ENCODE measurements at regions not wholly inside any gene's neighbourhood (a gene's known extent, or its start where the extent isn't known, plus 50 kb on each side); places are given as distances from the start of the nearest gene placed in this dataset.

- no peak for DNase-seq
These were observed 328.4 kb upstream of the POU3F1 start for GRCh38 chr1:38375035-38375434.

GRCh38 chr1:38371505-38371844 lies 324.9 kb upstream of the POU3F1 start:
- DNase-seq, result no peak

DNA sequence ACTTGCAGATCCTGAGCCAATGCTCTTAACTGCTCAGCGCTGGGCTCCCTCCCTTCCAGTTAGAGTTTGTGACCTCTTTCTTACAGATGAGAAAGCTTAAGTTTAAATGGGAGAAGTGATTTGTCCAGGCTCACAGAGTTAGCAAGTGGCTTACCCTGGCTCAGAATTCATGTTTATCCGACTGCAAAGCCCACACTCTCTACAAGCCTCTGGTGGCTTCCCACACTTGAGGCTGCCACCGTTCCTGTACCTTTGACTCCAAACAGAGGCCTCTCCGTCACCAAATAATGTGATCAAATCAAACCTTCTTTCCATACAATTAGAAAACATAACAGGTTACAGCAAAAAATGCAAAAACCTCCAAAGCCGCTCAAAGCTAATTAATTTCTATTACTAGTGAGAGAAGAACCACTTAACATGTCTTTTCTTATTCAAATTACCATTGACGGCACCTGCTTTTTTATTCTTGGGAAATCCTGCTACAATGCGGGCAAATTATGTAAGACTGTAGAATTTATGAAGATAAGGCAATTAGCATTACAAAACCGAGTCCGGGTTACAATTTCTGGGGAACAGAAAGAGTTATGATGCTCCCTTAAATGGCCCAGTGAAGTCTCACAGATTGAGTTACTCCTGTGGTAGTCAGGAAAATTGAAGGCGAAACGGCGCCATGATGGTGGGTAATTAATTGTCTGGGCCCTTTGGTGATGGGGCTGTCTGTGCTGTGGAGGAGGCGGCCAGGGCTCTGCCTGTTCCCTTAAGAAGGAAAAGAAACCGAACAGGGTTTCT lies 324.3 kb upstream of the POU3F1 start:
- DNase-seq, result no peak

DNA sequence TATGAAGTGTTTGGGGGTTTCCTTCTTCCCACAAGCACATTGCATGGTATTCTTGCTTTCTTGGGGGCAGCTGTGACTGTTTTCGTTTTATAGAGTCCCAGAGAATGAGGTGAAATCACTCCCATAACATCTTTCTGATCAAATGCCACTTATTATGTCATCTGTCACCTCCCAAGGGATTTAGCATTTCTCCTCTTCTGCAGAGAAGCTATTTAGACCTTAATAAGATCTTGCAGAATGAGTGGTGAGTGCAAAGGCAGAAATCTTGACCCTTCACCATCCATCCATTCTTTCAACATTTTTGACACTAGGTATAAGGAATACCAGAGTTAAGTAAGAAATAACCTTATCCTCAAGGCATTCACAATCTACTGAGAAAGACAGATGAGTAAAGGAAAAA lies 318.6 kb upstream of the POU3F1 start:
- DNase-seq, result no peak

GRCh38 chr1:38361566-38361965 lies 315.0 kb upstream of the POU3F1 start:
- DNase-seq, result no peak

DNA sequence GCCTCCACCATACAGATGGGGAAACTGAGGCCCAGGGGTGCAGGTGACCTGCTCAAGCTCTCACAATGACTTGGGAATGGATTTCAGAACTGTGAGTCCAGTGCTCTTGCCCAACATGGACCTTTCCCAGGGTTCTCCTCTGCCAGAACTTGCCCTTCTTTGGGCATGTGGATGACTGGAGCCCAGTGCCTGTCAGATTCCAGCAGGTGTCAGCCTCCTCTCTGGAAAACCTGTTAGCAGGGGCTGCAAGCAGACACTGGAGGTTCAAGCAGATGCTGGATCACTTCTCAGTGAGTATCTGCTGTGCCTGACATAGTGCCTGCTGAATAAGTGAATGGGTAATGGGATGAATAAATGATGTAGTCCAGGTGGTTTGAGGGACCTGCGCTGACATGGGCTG lies 314.2 kb upstream of the POU3F1 start:
- no peak for DNase-seq

DNA sequence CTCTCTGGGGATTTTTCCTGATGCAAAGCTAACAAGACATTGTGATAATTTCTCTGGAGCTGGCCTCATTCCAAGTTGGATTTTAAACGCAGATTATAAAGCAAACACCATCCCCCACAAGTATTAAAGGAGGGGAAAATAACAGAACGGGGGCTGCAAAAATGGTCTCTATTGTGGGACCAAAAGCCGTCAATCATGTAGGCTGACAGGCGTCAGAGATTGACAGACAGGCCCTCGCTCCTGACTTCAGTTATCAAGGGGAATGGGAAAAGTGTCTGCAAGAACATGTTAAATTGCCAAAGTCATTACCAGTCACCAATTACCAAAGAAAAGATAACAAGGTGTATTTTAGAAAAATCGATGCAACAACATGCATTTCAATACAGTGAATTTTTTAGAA lies 307.4 kb upstream of the POU3F1 start:
- DNase-seq, result no peak

DNA sequence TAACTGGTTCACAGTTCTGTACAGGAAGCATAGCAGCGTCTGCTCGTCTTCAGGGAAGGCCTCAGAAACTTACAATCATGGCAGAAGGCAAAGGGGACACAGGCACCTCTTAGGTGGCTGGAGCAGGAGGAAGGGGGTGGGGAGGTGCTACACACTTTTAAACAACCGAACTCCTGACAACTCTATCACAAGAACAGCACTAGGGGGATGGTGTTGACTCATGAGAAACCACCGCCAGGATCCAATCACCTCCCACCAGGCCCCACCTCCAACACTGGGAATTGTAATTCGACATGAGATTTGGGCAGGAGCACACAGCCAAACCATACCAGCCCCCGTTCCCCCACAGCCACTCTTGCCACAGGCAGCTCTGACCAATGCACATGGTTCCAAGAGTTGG lies 306.3 kb upstream of the POU3F1 start:
- no peak for DNase-seq

- no peak for DNase-seq
These were observed 301.0 kb upstream of the POU3F1 start for GRCh38 chr1:38347446-38348175.

DNA sequence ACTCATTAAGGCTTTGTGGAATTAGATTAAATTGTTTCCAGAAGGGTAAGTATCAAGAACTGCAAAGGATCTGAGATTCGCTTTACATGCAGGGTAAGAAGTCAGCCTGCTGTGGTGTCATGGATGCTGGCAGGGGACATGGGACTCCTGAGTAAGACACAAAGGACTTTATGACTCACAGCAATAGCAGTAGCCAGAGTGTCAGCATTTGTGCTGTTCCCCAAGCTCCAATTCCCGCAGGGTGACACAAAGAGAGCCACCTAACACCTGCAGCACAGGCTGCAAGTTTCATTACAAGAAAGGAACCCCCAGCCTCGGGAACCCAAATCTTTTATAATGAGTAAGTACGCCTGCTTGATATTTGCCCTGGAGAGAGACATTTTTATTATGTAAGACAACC lies 298.1 kb upstream of the POU3F1 start:
- no peak for DNase-seq

DNA sequence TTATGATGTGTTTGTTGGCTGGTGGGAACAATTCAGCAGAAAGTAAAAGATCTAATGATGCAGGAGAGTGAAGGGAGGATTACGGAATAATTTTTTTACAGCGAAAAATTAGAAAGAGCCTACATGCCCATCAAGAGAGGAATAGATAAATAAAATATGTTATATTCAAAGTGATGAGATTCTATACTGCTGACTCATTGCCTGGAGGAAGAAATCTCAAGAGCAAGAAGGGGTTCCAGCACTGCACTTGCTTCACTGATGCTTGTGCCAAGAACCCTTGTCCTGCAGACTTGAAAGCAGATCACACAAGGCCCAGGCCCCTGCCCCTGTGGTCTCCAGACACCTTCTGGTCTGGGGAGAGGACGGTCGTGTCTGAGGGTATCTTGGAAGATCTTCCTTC lies 295.1 kb upstream of the POU3F1 start:
- DNase-seq, result no peak

DNA sequence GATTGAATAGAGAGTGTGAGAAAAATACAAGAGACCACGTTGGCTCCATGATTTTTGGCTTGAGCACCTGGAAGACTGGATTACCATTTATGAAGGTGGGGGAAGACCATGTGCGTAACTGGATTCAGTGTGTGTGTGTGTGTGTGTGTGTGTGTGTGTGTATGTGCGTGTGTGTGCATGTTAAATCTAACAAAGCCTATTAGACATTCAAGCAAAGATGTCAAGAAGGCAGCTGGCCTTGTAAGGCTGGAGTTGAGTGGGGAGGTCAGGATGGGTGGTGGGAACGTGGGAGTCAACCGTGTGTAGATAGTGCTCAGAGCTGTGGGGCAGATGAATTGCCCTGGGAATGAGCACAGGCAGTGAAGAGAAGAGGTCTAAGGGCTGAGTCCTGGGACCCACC lies 293.8 kb upstream of the POU3F1 start:
- no peak for DNase-seq

- DNase-seq, result no peak
These were observed 291.1 kb upstream of the POU3F1 start for GRCh38 chr1:38337711-38338110.

DNA sequence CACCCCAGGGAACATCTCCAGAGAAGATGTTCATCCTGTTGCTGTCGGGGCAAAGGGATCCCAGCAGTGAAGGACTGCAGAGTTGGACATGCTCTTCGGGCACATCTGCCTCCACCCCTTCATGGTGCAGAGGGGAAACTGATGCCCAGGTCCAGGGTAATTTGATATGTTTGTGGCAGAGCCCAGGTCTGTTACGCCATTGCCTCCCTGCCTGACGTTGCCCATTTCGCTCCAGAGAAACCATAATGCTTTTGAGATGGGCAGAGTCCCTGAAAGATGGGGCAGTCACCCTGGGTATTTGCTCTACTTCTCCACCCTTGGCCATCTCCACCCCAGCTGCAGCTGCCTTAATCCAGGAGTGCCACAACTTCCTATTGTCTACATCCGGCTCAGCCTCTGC lies 290.4 kb upstream of the POU3F1 start:
- no peak for DNase-seq

- DNase-seq, result no peak
These were observed 289.8 kb upstream of the POU3F1 start for GRCh38 chr1:38336301-38336923.

- DNase-seq, result no peak
These were observed 288.5 kb upstream of the POU3F1 start for GRCh38 chr1:38334930-38335592.

- no peak for DNase-seq
These were observed 286.2 kb upstream of the POU3F1 start for GRCh38 chr1:38332649-38333310.

GRCh38 chr1:38331496-38332210 lies 285.1 kb upstream of the POU3F1 start:
- DNase-seq, result no peak

DNA sequence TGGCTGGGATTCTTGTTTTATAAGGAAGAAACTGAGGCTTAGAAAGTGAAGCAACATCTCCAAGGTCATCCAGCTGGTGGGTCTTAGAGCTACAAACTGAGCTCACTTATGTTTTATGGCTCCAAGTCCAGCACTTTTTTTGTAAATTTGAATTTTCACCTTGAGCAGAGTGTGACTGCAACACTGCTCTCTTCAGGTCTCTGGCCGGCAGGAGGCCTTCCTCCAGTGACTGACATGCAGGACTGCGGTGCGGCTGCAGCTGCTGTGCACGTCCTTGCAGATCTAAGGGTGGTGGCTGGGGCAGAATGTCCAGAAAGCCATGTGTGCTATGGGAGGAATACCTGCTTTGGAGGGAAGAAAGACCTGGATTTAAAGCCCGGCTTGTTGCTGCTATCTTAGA lies 284.2 kb upstream of the POU3F1 start:
- DNase-seq, result no peak

DNA sequence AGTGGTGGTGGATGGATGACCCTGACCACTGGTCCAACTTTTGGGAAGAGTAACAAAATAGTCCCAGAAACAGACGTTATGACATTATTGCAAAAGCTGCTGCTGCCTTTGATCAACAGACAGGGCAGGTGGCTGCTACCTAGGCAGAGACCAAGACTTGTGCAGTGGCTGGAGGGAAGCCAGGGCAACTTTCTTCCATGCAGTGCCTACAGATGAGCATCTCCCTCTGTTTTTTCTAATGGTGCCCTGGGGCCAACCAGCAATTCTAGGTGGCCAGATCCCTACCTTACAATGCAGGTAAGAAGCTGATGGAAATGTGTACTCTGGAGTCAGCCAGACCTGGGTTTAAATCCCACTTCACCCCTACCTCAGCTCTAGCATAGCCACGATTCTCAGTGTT lies 283.1 kb upstream of the POU3F1 start:
- DNase-seq, result no peak

DNA sequence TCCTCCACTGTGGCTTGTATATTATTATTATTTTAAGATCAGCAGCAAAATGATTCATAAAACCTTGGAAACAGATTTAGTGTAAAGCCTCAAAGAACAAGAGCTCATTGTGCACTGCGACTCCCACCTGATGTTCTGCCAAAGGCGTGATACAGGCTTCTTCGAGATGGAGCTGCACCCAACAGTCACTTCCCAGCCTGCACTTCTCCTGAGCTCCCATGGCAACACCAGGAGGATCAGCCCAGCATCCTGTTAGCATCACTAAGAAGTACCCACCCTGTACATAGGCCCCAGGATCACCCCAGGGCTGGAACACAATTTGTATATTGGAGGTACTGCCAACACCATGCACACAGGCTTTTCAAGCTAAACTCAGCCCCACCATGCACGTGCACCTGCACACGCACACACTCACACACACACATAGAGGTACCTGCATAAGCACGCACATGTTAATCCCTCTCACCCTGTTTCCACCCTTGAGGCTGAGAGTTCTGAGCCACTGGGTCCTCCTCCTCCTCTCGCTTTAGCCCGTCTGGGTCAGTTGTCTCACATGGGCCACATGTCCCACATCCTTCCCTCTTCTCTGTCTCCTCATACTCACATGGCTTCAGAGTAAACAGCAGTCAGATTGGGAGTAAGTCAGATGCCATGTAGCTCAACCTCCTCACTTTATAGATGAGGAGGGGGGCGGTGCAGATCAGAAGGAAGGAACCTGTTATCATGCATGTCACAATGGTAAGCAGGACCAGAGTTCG lies 281.9 kb upstream of the POU3F1 start:
- DNase-seq, result no peak

DNA sequence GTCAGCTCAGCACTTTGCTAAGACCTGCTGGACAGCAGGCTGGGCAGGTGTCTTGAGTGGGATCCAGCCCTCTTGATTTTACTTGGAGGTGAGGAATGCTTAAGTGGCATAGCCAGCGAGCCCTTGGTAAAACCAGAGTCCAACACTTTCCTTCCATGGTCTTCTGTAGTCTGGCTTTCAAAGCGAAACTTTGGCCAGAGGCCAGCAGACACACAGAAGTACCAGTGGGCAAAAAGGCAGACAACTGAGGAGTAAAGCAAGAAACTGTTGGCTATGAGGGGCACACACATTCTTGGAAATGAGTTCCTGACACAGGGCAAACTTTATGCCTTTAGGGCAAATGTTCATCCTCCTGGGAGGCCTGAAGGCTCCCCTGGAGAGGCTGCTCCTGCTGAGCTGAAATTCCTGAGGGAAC lies 281.0 kb upstream of the POU3F1 start:
- DNase-seq, result no peak
